ENCODE measurements at regions not wholly inside any gene's neighbourhood (a gene's known extent, or its start where the extent isn't known, plus 50 kb on each side); places are given as distances from the start of the nearest gene placed in this dataset.

- Histone ChIP-seq H3K27me3 (replicated peaks) (no peaks in the 10 kb centered on the region), H3K36me3 (no peaks in the 10 kb centered on the region), H3K9me3 (replicated peaks) (peaks cover 11% of the 10 kb centered on the region), H3K4me1 (replicated peaks) (no peaks in the 10 kb centered on the region), H3K4me3 (no peak overlapping the region), H3K27ac (no peak overlapping the region)
- no peak for DNase-seq (ENCODE audit: low read depth in 1 of 2, low spot score in 2 of 2)
These were observed 295.8 kb downstream of the GABRB3 start for GRCh38 chr15:26477044-26477443.

GRCh38 chr15:26475554-26475953, 297.3 kb downstream of the GABRB3 start:
- Histone ChIP-seq H3K4me1 (replicated peaks) (no peaks in the 10 kb centered on the region), H3K27ac (no peak overlapping the region), H3K9me3 (replicated peaks) (peaks cover 10% of the 10 kb centered on the region), H3K4me3 (no peak overlapping the region), H3K36me3 (no peaks in the 10 kb centered on the region), H3K27me3 (replicated peaks) (no peaks in the 10 kb centered on the region)
- no peak for DNase-seq (ENCODE audit: low read depth in 1 of 2, low spot score in 2 of 2)

GRCh38 chr15:26472661-26473060, 300.2 kb downstream of the GABRB3 start:
- Histone ChIP-seq H3K4me1 (replicated peaks) (no peaks in the 10 kb centered on the region), H3K27me3 (replicated peaks) (no peaks in the 10 kb centered on the region), H3K27ac (no peak overlapping the region), H3K36me3 (no peaks in the 10 kb centered on the region), H3K9me3 (replicated peaks) (peaks cover 6% of the 10 kb centered on the region; the same call in 1 of the 2 replicates), H3K4me3 (no peak overlapping the region)
- DNase-seq (ENCODE audit: low read depth in 1 of 2, low spot score in 2 of 2): no peak

GRCh38 chr15:26461847-26462608, 310.8 kb downstream of the GABRB3 start:
- DNase-seq (ENCODE audit: low read depth in 1 of 2, low spot score in 2 of 2): no peak
- Histone ChIP-seq H3K27me3 (replicated peaks) (no peaks in the 10 kb centered on the region), H3K4me1 (replicated peaks) (no peaks in the 10 kb centered on the region), H3K36me3 (no peaks in the 10 kb centered on the region), H3K9me3 (replicated peaks) (peaks cover 8% of the 10 kb centered on the region), H3K27ac (no peak overlapping the region), H3K4me3 (no peak overlapping the region)

- peaks cover 13% of the 10 kb centered on the region for H3K9me3 ChIP-seq (replicated peaks)
- no peaks in the 10 kb centered on the region for H3K4me1 ChIP-seq (replicated peaks)
- no peak for DNase-seq (ENCODE audit: low read depth in 1 of 2, low spot score in 2 of 2)
- H3K36me3 ChIP-seq: no peaks in the 10 kb centered on the region
- no peak overlapping the region for H3K4me3 ChIP-seq
- H3K27me3 ChIP-seq (replicated peaks): no peaks in the 10 kb centered on the region
- no peak overlapping the region for H3K27ac ChIP-seq
These were observed 312.7 kb downstream of the GABRB3 start for GRCh38 chr15:26460165-26460564.

- H3K4me1 ChIP-seq (replicated peaks): no peaks in the 10 kb centered on the region
- DNase-seq (ENCODE audit: low read depth in 1 of 2, low spot score in 2 of 2): no peak
These were observed 317.0 kb downstream of the GABRB3 start for GRCh38 chr15:26455828-26456227.

GRCh38 chr15:26453914-26454313, 319.0 kb downstream of the GABRB3 start:
- H3K27me3 ChIP-seq (replicated peaks): no peaks in the 10 kb centered on the region
- peaks cover 9% of the 10 kb centered on the region for H3K9me3 ChIP-seq (replicated peaks)

More at GRCh38 chr15:26455828-26456227, 317.0 kb downstream of the GABRB3 start:
- no peaks in the 10 kb centered on the region for H3K27me3 ChIP-seq (replicated peaks)
- peaks cover 9% of the 10 kb centered on the region for H3K9me3 ChIP-seq (replicated peaks)
- no peaks in the 10 kb centered on the region for H3K36me3 ChIP-seq
- no peak overlapping the region for H3K27ac ChIP-seq
- H3K4me3 ChIP-seq: no peak overlapping the region

GRCh38 chr15:26451995-26452394, 320.9 kb downstream of the GABRB3 start:
- Histone ChIP-seq H3K27me3 (replicated peaks) (no peaks in the 10 kb centered on the region), H3K27ac (no peak overlapping the region), H3K4me1 (replicated peaks) (no peaks in the 10 kb centered on the region), H3K9me3 (replicated peaks) (peaks cover 4% of the 10 kb centered on the region; the same call in 1 of the 2 replicates), H3K36me3 (no peaks in the 10 kb centered on the region), H3K4me3 (no peak overlapping the region)
- no peak for DNase-seq (ENCODE audit: low read depth in 1 of 2, low spot score in 2 of 2)

More at GRCh38 chr15:26453914-26454313, 319.0 kb downstream of the GABRB3 start:
- H3K4me1 ChIP-seq (replicated peaks): no peaks in the 10 kb centered on the region
- H3K4me3 ChIP-seq: no peak overlapping the region
- no peaks in the 10 kb centered on the region for H3K36me3 ChIP-seq
- H3K27ac ChIP-seq: no peak overlapping the region
- DNase-seq (ENCODE audit: low read depth in 1 of 2, low spot score in 2 of 2): no peak

GRCh38 chr15:26449291-26449690, 323.6 kb downstream of the GABRB3 start:
- no peaks in the 10 kb centered on the region for H3K36me3 ChIP-seq
- no peaks in the 10 kb centered on the region for H3K9me3 ChIP-seq (replicated peaks)
- H3K27me3 ChIP-seq (replicated peaks): no peaks in the 10 kb centered on the region
- DNase-seq (ENCODE audit: low read depth in 1 of 2, low spot score in 2 of 2): no peak
- no peak overlapping the region for H3K4me3 ChIP-seq
- H3K27ac ChIP-seq: no peak overlapping the region
- H3K4me1 ChIP-seq (replicated peaks): no peaks in the 10 kb centered on the region

GRCh38 chr15:26443321-26443720, 329.5 kb downstream of the GABRB3 start:
- H3K27me3 ChIP-seq (replicated peaks): no peaks in the 10 kb centered on the region
- H3K4me3 ChIP-seq: no peak overlapping the region
- no peaks in the 10 kb centered on the region for H3K36me3 ChIP-seq
- H3K9me3 ChIP-seq (replicated peaks): no peaks in the 10 kb centered on the region; the same call in 1 of the 2 replicates
- DNase-seq (ENCODE audit: low read depth in 1 of 2, low spot score in 2 of 2): no peak
- H3K4me1 ChIP-seq (replicated peaks): no peaks in the 10 kb centered on the region
- H3K27ac ChIP-seq: no peak overlapping the region

- Histone ChIP-seq H3K4me1 (replicated peaks) (no peaks in the 10 kb centered on the region), H3K36me3 (no peaks in the 10 kb centered on the region), H3K27ac (no peak overlapping the region), H3K27me3 (replicated peaks) (no peaks in the 10 kb centered on the region), H3K4me3 (no peak overlapping the region), H3K9me3 (replicated peaks) (no peaks in the 10 kb centered on the region; the same call in 1 of the 2 replicates)
- DNase-seq (ENCODE audit: low read depth in 1 of 2, low spot score in 2 of 2): no peak
These were observed 330.2 kb downstream of the GABRB3 start for GRCh38 chr15:26442680-26443079.

- H3K27me3 ChIP-seq (replicated peaks): no peaks in the 10 kb centered on the region
- H3K36me3 ChIP-seq: no peaks in the 10 kb centered on the region
- no peak for DNase-seq (ENCODE audit: low read depth in 1 of 2, low spot score in 2 of 2)
- H3K4me1 ChIP-seq (replicated peaks): no peaks in the 10 kb centered on the region
- H3K9me3 ChIP-seq (replicated peaks): no peaks in the 10 kb centered on the region; the same call in 1 of the 2 replicates
- H3K4me3 ChIP-seq: no peak overlapping the region
- H3K27ac ChIP-seq: no peak overlapping the region
These were observed 333.2 kb downstream of the GABRB3 start for GRCh38 chr15:26439681-26440080.

- Histone ChIP-seq H3K27me3 (replicated peaks) (no peaks in the 10 kb centered on the region), H3K4me3 (no peak overlapping the region), H3K9me3 (replicated peaks) (no peaks in the 10 kb centered on the region; the same call in 1 of the 2 replicates), H3K36me3 (no peaks in the 10 kb centered on the region), H3K4me1 (replicated peaks) (no peaks in the 10 kb centered on the region), H3K27ac (no peak overlapping the region)
- no peak for DNase-seq (ENCODE audit: low read depth in 1 of 2, low spot score in 2 of 2)
These were observed 334.1 kb downstream of the GABRB3 start for GRCh38 chr15:26438718-26439117.

GRCh38 chr15:26438316-26438715, 334.6 kb downstream of the GABRB3 start:
- Histone ChIP-seq H3K9me3 (replicated peaks) (no peaks in the 10 kb centered on the region; the same call in 1 of the 2 replicates), H3K4me1 (replicated peaks) (no peaks in the 10 kb centered on the region)

More at GRCh38 chr15:26438316-26438715, 334.6 kb downstream of the GABRB3 start:
- no peak for DNase-seq (ENCODE audit: low read depth in 1 of 2, low spot score in 2 of 2)
- no peaks in the 10 kb centered on the region for H3K36me3 ChIP-seq
- no peak overlapping the region for H3K27ac ChIP-seq
- no peak overlapping the region for H3K4me3 ChIP-seq
- H3K27me3 ChIP-seq (replicated peaks): no peaks in the 10 kb centered on the region

Data from SJSA1 (cell line).